A673 (cell line): ENCODE measurements at regions not wholly inside any gene's neighbourhood (a gene's known extent, or its start where the extent isn't known, plus 50 kb on each side); places are given as distances from the start of the nearest gene placed in this dataset.

ENCODE experiments used
- CTCF ChIP-seq: fragments of 300-800, 200-600 bp; sonication (generic); conservative IDR thresholded peaks from 2 replicates; pipeline ENCODE4 v1.5.1; 2017; ENCODE audit warnings: low read depth, mild to moderate bottlenecking, antibody characterized with exemption, low read length, moderate library complexity, mixed read lengths
- EZH2 ChIP-seq: fragments of 200-600 bp; sonication (generic); IDR thresholded peaks from 2 replicates; pipeline ENCODE4 v1.6.1; 2017; ENCODE audit warnings: borderline replicate concordance, low read depth, mild to moderate bottlenecking, mixed read lengths, antibody characterized with exemption, low read length; ENCODE audit not compliant: poor library complexity, severe bottlenecking

GRCh38 chr1:182142621-182143020 is 81.1 kb upstream of the ZNF648 start:
- TF ChIP-seq CTCF (no peak), EZH2 (no peak)
